ENCODE measurements at regions not wholly inside any gene's neighbourhood (a gene's known extent, or its start where the extent isn't known, plus 50 kb on each side); places are given as distances from the start of the nearest gene placed in this dataset.

GRCh38 chr3:178170698-178171535 lies 365.3 kb upstream of the KCNMB2 start:
- DNase-seq: no peak
- H3K27me3 ChIP-seq (ENCODE audit: insufficient read depth in 3 of 3, low read length in 2 of 3): no peaks in the 10 kb centered on the region
- intact Hi-C loops (cut with DNase I): no loop called here

GRCh38 chr3:178172121-178172520 lies 364.1 kb upstream of the KCNMB2 start:
- Histone ChIP-seq H3K9me3 (no peaks in the 10 kb centered on the region), H3K4me3 (no peak overlapping the region), H3K36me3 (ENCODE audit: insufficient read depth in 1 of 2, low read depth in 1 of 2) (no peaks in the 10 kb centered on the region), H3K27ac (peak overlapping the region; percentile 77), H3K4me1 (peaks cover 20% of the 10 kb centered on the region), H3K27me3 (ENCODE audit: insufficient read depth in 3 of 3, low read length in 2 of 3) (no peaks in the 10 kb centered on the region)
- WGBS, 3 donors: 96 to 97% (median 96%) methylated on average over 2 of the region's 2 CpGs
- no peak for TF ChIP-seq CTCF (IDR thresholded peaks at IDR 0.05)
- ATAC-seq (no peak), DNase-seq (no peak)
- intact Hi-C loops (cut with DNase I): no loop called here

More at GRCh38 chr3:178170698-178171535, 365.3 kb upstream of the KCNMB2 start:
- peak overlapping the region; percentile 17 for H3K4me3 ChIP-seq
- 46 to 59% (median 49%) methylated on average over 4 of the region's 4 CpGs for WGBS, 3 donors
- TF ChIP-seq CTCF (IDR thresholded peaks at IDR 0.05): no peak
- peak overlapping the region; percentile 77 for H3K27ac ChIP-seq
- no peaks in the 10 kb centered on the region for H3K36me3 ChIP-seq (ENCODE audit: insufficient read depth in 1 of 2, low read depth in 1 of 2)
- ATAC-seq: peak; percentile 95 to 99 (median 98)
- peaks cover 20% of the 10 kb centered on the region for H3K4me1 ChIP-seq
- H3K9me3 ChIP-seq: no peaks in the 10 kb centered on the region

- intact Hi-C loops (cut with DNase I): no loop called here
- DNase-seq (no peak), ATAC-seq (no peak)
- H3K27me3 ChIP-seq (ENCODE audit: insufficient read depth in 3 of 3, low read length in 2 of 3): no peaks in the 10 kb centered on the region
- no peak for TF ChIP-seq CTCF (IDR thresholded peaks at IDR 0.05)
- no peak overlapping the region for H3K27ac ChIP-seq
- 60 to 72% (median 62%) methylated on average over 2 of the region's 2 CpGs for WGBS, 3 donors
- peaks cover 20% of the 10 kb centered on the region for H3K4me1 ChIP-seq
- H3K36me3 ChIP-seq (ENCODE audit: insufficient read depth in 1 of 2, low read depth in 1 of 2): no peaks in the 10 kb centered on the region
- no peaks in the 10 kb centered on the region for H3K9me3 ChIP-seq
- H3K4me3 ChIP-seq: no peak overlapping the region
These were observed 361.9 kb upstream of the KCNMB2 start for GRCh38 chr3:178174201-178174915.

GRCh38 chr3:178181088-178181487 lies 355.1 kb upstream of the KCNMB2 start:
- 95 to 98% (median 95%) methylated on average over 1 of the region's 1 CpG for WGBS, 3 donors
- Histone ChIP-seq H3K4me3 (no peak overlapping the region), H3K27me3 (ENCODE audit: insufficient read depth in 3 of 3, low read length in 2 of 3) (no peaks in the 10 kb centered on the region), H3K4me1 (no peaks in the 10 kb centered on the region), H3K27ac (no peak overlapping the region), H3K9me3 (no peaks in the 10 kb centered on the region), H3K36me3 (ENCODE audit: insufficient read depth in 1 of 2, low read depth in 1 of 2) (no peaks in the 10 kb centered on the region)
- intact Hi-C loops (cut with DNase I): no loop called here
- no peak for TF ChIP-seq CTCF (IDR thresholded peaks at IDR 0.05)
- no peak for ATAC-seq
- DNase-seq: no peak
